ENCODE measurements at regions not wholly inside any gene's neighbourhood (a gene's known extent, or its start where the extent isn't known, plus 50 kb on each side); places are given as distances from the start of the nearest gene placed in this dataset.

GRCh38 chr6:56699066-56699654, 56.5 kb upstream of the DST start:
- Histone ChIP-seq H3K27me3 (ENCODE audit: insufficient read depth, poor library complexity, severe bottlenecking) (no peaks in the 10 kb centered on the region), H3K4me3 (replicated peaks; ENCODE audit: insufficient read depth, low read length) (no peak overlapping the region), H3K27ac (replicated peaks) (no peak overlapping the region)
- TF ChIP-seq POLR2AphosphoS5 (IDR thresholded peaks at IDR 0.05; ENCODE audit: low read depth) (no peak), GABPA (IDR thresholded peaks at IDR 0.05; ENCODE audit: low read depth) (no peak), SPI1 (IDR thresholded peaks at IDR 0.05; ENCODE audit: borderline replicate concordance, low read depth) (no peak), CTCF (IDR thresholded peaks at IDR 0.05; ENCODE audit: insufficient read depth, low read length) (peak; percentile 22)
- no peak for DNase-seq (ENCODE audit: low read depth in 1 of 2, low spot score in 1 of 2)

GRCh38 chr6:56695702-56696101, 53.0 kb upstream of the DST start:
- no peaks in the 10 kb centered on the region for H3K27me3 ChIP-seq (ENCODE audit: insufficient read depth, poor library complexity, severe bottlenecking)
- TF ChIP-seq POLR2AphosphoS5 (IDR thresholded peaks at IDR 0.05; ENCODE audit: low read depth), result no peak
- no peak for TF ChIP-seq GABPA (IDR thresholded peaks at IDR 0.05; ENCODE audit: low read depth)
- no peak for TF ChIP-seq REST (IDR thresholded peaks at IDR 0.05; ENCODE audit: insufficient replicate concordance, low read depth)
- TF ChIP-seq SPI1 (IDR thresholded peaks at IDR 0.05; ENCODE audit: borderline replicate concordance, low read depth), result no peak
- no peak for TF ChIP-seq CTCF (IDR thresholded peaks at IDR 0.05; ENCODE audit: insufficient read depth, low read length)
- no peak overlapping the region for H3K27ac ChIP-seq (replicated peaks)
- no peak overlapping the region for H3K4me3 ChIP-seq (replicated peaks; ENCODE audit: insufficient read depth, low read length)
- DNase-seq (ENCODE audit: low read depth in 1 of 2, low spot score in 1 of 2), result no peak

GRCh38 chr6:56694002-56694401, 51.3 kb upstream of the DST start:
- H3K27me3 ChIP-seq (ENCODE audit: insufficient read depth, poor library complexity, severe bottlenecking), result no peaks in the 10 kb centered on the region
- no peak overlapping the region for H3K27ac ChIP-seq (replicated peaks)
- H3K4me3 ChIP-seq (replicated peaks; ENCODE audit: insufficient read depth, low read length), result no peak overlapping the region
- no peak for DNase-seq (ENCODE audit: low read depth in 1 of 2, low spot score in 1 of 2)
- TF ChIP-seq CTCF (IDR thresholded peaks at IDR 0.05; ENCODE audit: insufficient read depth, low read length) (no peak), SPI1 (IDR thresholded peaks at IDR 0.05; ENCODE audit: borderline replicate concordance, low read depth) (no peak), GABPA (IDR thresholded peaks at IDR 0.05; ENCODE audit: low read depth) (no peak), POLR2AphosphoS5 (IDR thresholded peaks at IDR 0.05; ENCODE audit: low read depth) (no peak), REST (IDR thresholded peaks at IDR 0.05; ENCODE audit: insufficient replicate concordance, low read depth) (no peak)

- no peak for TF ChIP-seq CTCF (IDR thresholded peaks at IDR 0.05; ENCODE audit: insufficient read depth, low read length)
- TF ChIP-seq POLR2AphosphoS5 (IDR thresholded peaks at IDR 0.05; ENCODE audit: low read depth), result no peak
- no peak for TF ChIP-seq SPI1 (IDR thresholded peaks at IDR 0.05; ENCODE audit: borderline replicate concordance, low read depth)
- TF ChIP-seq REST (IDR thresholded peaks at IDR 0.05; ENCODE audit: insufficient replicate concordance, low read depth), result no peak
- no peak for TF ChIP-seq GABPA (IDR thresholded peaks at IDR 0.05; ENCODE audit: low read depth)
- no peaks in the 10 kb centered on the region for H3K27me3 ChIP-seq (ENCODE audit: insufficient read depth, poor library complexity, severe bottlenecking)
- DNase-seq (ENCODE audit: low read depth in 1 of 2, low spot score in 1 of 2), result no peak
- H3K4me3 ChIP-seq (replicated peaks; ENCODE audit: insufficient read depth, low read length), result no peak overlapping the region
- no peak overlapping the region for H3K27ac ChIP-seq (replicated peaks)
Observed at GRCh38 chr6:56693246-56693607, 50.5 kb upstream of the DST start.
